ENCODE measurements at regions not wholly inside any gene's neighbourhood (a gene's known extent, or its start where the extent isn't known, plus 50 kb on each side); places are given as distances from the start of the nearest gene placed in this dataset.

- TF ChIP-seq ZBTB8A (tag by site-specific recombination; IDR thresholded peaks at IDR 0.05) (no peak), CTCF (tag by site-specific recombination; IDR thresholded peaks at IDR 0.05) (no peak), ZNF19 (tag by site-specific recombination; IDR thresholded peaks at IDR 0.05; ENCODE audit: low read depth) (no peak), PBX3 (CRISPR knock-in tag; IDR thresholded peaks at IDR 0.05) (no peak), YY1 (tag by site-specific recombination; IDR thresholded peaks at IDR 0.05) (no peak)
These were observed 241.5 kb downstream of the MAF start for GRCh38 chr16:79359082-79359481.

Data from HEK293 (cell line).